Astrocyte (in vitro differentiated cells and primary cell): ENCODE measurements at regions not wholly inside any gene's neighbourhood (a gene's known extent, or its start where the extent isn't known, plus 50 kb on each side); places are given as distances from the start of the nearest gene placed in this dataset.

Experiments
- EZH2 ChIP-seq: IDR thresholded peaks from 2 replicates; pipeline ENCODE4 v1.6.1; 2012; ENCODE audit warnings: mild to moderate bottlenecking, low read length, inconsistent platforms; ENCODE audit not compliant: insufficient read depth
- TF ChIP-seq, protein P1 (sequence below): IDR thresholded peaks from 2 replicates; pipeline ENCODE4 v1.5.1; 2011; ENCODE audit warnings: low read depth, mild to moderate bottlenecking, inconsistent platforms, low read length, moderate library complexity; ENCODE audit not compliant: insufficient read depth

DNA sequence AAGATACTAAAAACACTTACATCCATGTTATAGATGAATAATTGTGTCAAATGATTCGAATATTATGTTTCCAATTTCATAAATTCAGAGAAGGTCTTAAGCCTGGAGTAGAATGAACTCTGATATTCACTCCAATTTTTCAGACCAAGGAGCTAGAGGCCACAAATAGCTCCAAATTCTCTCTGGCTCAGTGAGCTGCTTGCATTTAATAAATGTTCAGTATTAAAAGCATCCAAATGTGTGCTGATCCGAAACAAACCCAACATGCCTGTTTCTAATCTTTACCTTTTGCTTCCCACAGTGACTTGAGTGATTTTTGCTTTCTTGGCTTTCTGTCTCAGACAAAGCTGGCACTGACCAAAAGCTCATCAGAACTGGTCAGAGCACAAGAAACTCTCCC, 291.4 kb downstream of the CCDC85A start:
- no peak for TF ChIP-seq EZH2
- TF ChIP-seq, protein P1, sequence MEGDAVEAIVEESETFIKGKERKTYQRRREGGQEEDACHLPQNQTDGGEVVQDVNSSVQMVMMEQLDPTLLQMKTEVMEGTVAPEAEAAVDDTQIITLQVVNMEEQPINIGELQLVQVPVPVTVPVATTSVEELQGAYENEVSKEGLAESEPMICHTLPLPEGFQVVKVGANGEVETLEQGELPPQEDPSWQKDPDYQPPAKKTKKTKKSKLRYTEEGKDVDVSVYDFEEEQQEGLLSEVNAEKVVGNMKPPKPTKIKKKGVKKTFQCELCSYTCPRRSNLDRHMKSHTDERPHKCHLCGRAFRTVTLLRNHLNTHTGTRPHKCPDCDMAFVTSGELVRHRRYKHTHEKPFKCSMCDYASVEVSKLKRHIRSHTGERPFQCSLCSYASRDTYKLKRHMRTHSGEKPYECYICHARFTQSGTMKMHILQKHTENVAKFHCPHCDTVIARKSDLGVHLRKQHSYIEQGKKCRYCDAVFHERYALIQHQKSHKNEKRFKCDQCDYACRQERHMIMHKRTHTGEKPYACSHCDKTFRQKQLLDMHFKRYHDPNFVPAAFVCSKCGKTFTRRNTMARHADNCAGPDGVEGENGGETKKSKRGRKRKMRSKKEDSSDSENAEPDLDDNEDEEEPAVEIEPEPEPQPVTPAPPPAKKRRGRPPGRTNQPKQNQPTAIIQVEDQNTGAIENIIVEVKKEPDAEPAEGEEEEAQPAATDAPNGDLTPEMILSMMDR = no peak
